Prostate gland (tissue), 2 donors: ENCODE measurements at regions not wholly inside any gene's neighbourhood (a gene's known extent, or its start where the extent isn't known, plus 50 kb on each side); places are given as distances from the start of the nearest gene placed in this dataset.
A peak's percentile ranks its signal among the peaks of the same experiment; 100 is the strongest.

Source experiments
- DNase-seq: peaks from one replicate; pipeline ENCODE4 v3.0.0-alpha.2; 2019; ENCODE audit warnings: low spot score
- H3K27ac ChIP-seq, 2 donors: fragments of 200-600 bp; sonication (generic); 2 replicates each; pipeline ENCODE4 v1.5.1; 2017 to 2019
- H3K27me3 ChIP-seq: fragments of 200-600 bp; sonication (generic); replicated peaks from 2 replicates; pipeline ENCODE4 v1.5.1; 2019; ENCODE audit not compliant: insufficient read depth
- H3K36me3 ChIP-seq, 2 donors: fragments of 200-600 bp; sonication (generic); 1 replicate in 1 of 2; 2 replicates in 1 of 2; pipeline versions ENCODE4 v1.5.1 to v1.8.1; 2017 to 2019
- H3K4me1 ChIP-seq: fragments of 200-600 bp; sonication (generic); replicated peaks from 2 replicates; pipeline ENCODE4 v1.5.1; 2019
- H3K4me3 ChIP-seq, 2 donors: fragments of 200-600 bp; sonication (generic); 2 replicates each; pipeline ENCODE4 v1.5.1; 2017 to 2019
- H3K9me3 ChIP-seq: fragments of 200-600 bp; sonication (generic); 2 replicates; pipeline ENCODE4 v1.5.1; 2017
- POLR2A ChIP-seq: fragments of 450-650 bp; IDR thresholded peaks from one replicate; pipeline ENCODE4 v1.6.1; 2016; ENCODE audit warnings: antibody characterized with exemption, mild to moderate bottlenecking
- POLR2AphosphoS5 ChIP-seq: sonication (generic); formaldehyde crosslinking; IDR thresholded peaks from one replicate; pipeline ENCODE4 v1.6.1; 2017; ENCODE audit warnings: antibody characterized with exemption
- WGBS: methylation state at CpG from one replicate; pipeline ENCODE4 v1.1.5; 2018; 5-methylcytosine and 5-hydroxymethylcytosine counted together
- intact Hi-C: fragments of 100-400 bp; cut with DNase I; formaldehyde crosslinking; loops from one replicate; pipeline ENCODE4 v1.14.2; 2022
- TF ChIP-seq, protein P1 (sequence below), 4 experiments: fragments of 200-600 bp in 2 of 4; fragments of 450-650 bp in 2 of 4; sonication (generic) in 2 of 4; IDR thresholded peaks; 1 replicate in 3 of 4; 2 replicates in 1 of 4; pipeline ENCODE4 v1.5.1; 2016 to 2019; ENCODE audit warnings: antibody characterized with exemption in 4 of 4, mild to moderate bottlenecking in 2 of 4, moderate library complexity in 2 of 4

DNA sequence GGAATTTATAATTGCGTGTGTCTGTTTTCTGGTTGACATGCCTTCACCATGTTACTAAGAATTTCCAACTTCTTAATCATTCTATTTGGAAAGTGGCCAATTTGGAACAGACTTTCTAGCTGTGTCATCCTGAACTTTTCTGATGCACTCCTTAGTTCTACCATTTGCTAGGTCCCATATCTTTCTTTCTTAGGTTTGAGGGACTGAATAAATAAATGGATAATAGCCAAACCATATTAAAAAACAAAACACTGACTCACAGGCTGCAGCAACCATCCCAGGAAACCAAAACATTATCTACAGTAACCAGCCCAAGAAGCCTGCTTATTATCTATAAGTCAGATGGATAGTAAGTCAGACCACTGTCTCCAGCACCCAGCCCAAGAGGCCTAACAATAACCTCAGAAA lies 57.5 kb upstream of the PLET1 start:
- Histone ChIP-seq H3K4me3 (no peak overlapping the region), H3K4me1 (peaks cover 15% of the 10 kb centered on the region), H3K27ac (no peak overlapping the region), H3K36me3 (no peaks in the 10 kb centered on the region), H3K27me3 (no peaks in the 10 kb centered on the region), H3K9me3 (no peaks in the 10 kb centered on the region)
- no peak for DNase-seq
- TF ChIP-seq POLR2AphosphoS5 (no peak), POLR2A (no peak)
- TF ChIP-seq, protein P1, sequence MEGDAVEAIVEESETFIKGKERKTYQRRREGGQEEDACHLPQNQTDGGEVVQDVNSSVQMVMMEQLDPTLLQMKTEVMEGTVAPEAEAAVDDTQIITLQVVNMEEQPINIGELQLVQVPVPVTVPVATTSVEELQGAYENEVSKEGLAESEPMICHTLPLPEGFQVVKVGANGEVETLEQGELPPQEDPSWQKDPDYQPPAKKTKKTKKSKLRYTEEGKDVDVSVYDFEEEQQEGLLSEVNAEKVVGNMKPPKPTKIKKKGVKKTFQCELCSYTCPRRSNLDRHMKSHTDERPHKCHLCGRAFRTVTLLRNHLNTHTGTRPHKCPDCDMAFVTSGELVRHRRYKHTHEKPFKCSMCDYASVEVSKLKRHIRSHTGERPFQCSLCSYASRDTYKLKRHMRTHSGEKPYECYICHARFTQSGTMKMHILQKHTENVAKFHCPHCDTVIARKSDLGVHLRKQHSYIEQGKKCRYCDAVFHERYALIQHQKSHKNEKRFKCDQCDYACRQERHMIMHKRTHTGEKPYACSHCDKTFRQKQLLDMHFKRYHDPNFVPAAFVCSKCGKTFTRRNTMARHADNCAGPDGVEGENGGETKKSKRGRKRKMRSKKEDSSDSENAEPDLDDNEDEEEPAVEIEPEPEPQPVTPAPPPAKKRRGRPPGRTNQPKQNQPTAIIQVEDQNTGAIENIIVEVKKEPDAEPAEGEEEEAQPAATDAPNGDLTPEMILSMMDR (IDR thresholded peaks at IDR 0.05) = no peak
- intact Hi-C loops = no loop called here
- 52% methylated on average over 1 of the region's 1 CpG for WGBS

DNA sequence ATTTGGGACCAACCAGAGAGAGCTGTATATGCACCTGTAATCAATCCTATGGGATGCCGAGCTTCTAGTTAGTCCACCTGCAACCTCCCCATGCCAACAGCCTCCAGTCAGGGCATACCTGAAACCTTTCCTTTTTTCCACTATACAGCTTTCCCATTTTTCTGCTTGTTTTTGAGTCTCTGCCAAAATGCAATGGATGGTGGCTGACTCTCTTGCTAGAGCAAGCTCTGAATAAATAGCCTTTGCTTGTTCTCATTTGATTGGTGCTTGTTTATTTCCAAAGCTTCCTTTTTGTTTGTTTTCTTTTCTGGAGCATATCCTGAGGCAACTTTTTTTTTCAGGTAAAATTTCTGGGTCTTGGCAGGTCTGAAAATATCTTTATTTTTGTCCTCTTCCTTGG lies 58.0 kb upstream of the PLET1 start:
- no peak overlapping the region for H3K4me3 ChIP-seq
- H3K27me3 ChIP-seq = no peaks in the 10 kb centered on the region
- intact Hi-C loops = no loop called here
- TF ChIP-seq POLR2AphosphoS5 (no peak), POLR2A (no peak)
- TF ChIP-seq, protein P1 (IDR thresholded peaks at IDR 0.05) = no peak
- no peak overlapping the region for H3K27ac ChIP-seq
- DNase-seq = no peak
- H3K36me3 ChIP-seq = no peaks in the 10 kb centered on the region
- 79% methylated on average over 1 of the region's 1 CpG for WGBS
- peaks cover 15% of the 10 kb centered on the region for H3K4me1 ChIP-seq
- no peaks in the 10 kb centered on the region for H3K9me3 ChIP-seq

DNA sequence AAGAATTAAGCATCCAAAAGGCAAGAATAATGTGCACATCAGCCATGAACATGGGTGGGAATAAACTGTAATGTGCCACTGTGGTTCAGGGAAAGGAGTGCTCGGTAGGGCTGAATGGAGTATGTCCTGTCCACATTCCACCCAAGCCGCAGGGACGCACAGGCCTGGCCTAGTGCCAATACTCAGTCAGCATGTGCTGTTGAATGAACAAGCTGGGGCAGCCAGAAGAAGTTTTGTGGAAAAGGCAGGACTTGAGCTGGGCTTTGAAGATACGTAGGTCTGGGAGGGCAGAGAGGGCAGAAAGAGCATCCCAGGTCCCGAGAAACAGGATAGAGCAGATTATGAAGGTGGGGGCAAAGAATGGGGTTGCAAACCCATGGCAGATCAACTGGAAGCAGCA lies 60.0 kb upstream of the PLET1 start:
- DNase-seq = peak; percentile 72

DNA sequence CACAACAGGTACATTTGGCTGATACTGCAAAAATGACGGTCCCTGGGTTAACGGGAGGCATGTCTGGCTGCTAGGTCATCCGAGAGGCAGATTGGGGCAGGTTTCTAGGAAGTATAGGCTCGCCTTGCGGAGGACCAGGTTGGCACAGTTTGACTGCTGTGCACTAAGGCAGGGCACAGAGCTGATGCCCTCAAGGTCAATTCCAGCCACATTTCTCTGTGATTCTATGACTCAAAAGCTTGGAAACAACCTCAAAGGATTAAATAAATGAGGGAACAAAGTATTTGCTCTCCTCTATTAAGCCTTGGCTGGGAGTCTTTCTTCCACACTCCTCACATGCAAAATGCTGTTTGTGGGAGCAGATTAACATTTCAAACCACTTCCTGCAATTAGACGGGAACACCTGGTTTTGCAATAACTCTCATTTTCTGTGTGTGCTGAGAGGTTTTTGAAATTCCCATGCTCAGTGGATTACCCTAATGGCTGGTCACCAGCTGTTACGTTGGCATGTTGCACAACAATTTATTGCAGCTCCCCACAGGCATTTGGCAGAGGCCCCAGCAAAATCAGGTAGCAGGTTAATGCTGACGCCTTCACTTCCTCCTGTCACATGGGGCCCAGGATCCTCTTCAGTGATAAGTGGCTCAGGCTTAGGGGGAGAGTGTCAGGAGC lies 61.0 kb upstream of the PLET1 start:
- H3K9me3 ChIP-seq = no peaks in the 10 kb centered on the region
- no peaks in the 10 kb centered on the region for H3K36me3 ChIP-seq
- intact Hi-C loops = no loop called here
- 36% methylated on average over 8 of the region's 8 CpGs for WGBS
- H3K4me3 ChIP-seq = no peak overlapping the region
- no peaks in the 10 kb centered on the region for H3K27me3 ChIP-seq
- peaks cover 15% of the 10 kb centered on the region for H3K4me1 ChIP-seq
- TF ChIP-seq POLR2A = no peak
- peak; percentile 93 for TF ChIP-seq POLR2AphosphoS5
- TF ChIP-seq, protein P1 (IDR thresholded peaks at IDR 0.05) = no peak
- DNase-seq = peak; percentile 94
- peak overlapping the region; percentile 18 to 20 for H3K27ac ChIP-seq

More for the DNA sequence above, 60.0 kb upstream of the PLET1 start:
- H3K27ac ChIP-seq = no peak overlapping the region
- H3K4me1 ChIP-seq = peaks cover 15% of the 10 kb centered on the region
- no peaks in the 10 kb centered on the region for H3K36me3 ChIP-seq
- H3K4me3 ChIP-seq = no peak overlapping the region
- intact Hi-C loops = no loop called here
- TF ChIP-seq, protein P1 (IDR thresholded peaks at IDR 0.05) = no peak
- peak; percentile 21 for TF ChIP-seq POLR2AphosphoS5
- 15% methylated on average over 5 of the region's 5 CpGs for WGBS
- H3K9me3 ChIP-seq = no peaks in the 10 kb centered on the region
- H3K27me3 ChIP-seq = no peaks in the 10 kb centered on the region

DNA sequence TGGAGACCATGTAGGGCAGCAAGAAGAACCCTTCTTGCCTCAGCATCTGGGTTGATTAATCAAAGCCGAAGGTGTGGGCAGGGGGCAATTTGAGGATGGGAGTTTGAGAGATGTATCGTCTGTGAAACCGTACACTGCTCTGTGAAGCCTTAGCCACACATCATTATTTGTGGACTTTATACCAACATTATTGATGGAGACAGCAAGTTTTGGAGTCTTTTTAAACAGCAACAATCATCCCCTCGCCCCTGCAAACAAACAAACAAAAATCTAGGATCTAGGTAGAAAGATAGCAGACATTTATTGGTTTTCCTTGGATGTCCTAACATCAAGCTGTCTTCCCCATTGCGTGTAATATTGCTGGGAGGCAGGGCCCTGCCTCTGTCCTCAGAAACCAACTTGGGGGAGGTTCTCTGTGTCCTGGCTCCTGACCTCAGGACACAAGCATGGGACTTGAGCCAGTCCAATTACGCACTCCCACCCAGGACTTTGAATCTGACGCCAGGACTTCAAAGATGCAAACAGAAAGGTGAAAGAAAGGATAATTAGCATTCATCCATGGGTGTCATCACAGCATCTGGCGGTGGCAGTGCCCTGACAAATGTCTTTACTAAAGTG lies 61.6 kb upstream of the PLET1 start:
- WGBS = 66% methylated on average over 8 of the region's 8 CpGs
- TF ChIP-seq POLR2A (no peak), POLR2AphosphoS5 (no peak)
- TF ChIP-seq, protein P1 (IDR thresholded peaks at IDR 0.05) = no peak
- Histone ChIP-seq H3K27me3 (no peaks in the 10 kb centered on the region), H3K4me1 (peaks cover 15% of the 10 kb centered on the region), H3K9me3 (no peaks in the 10 kb centered on the region), H3K27ac (peak overlapping the region in 1 of 2 donors; percentile 20), H3K4me3 (no peak overlapping the region), H3K36me3 (no peaks in the 10 kb centered on the region)
- no peak for DNase-seq
- intact Hi-C loops = no loop called here
